Small intestine (tissue), 7 donors: ENCODE measurements at regions not wholly inside any gene's neighbourhood (a gene's known extent, or its start where the extent isn't known, plus 50 kb on each side); places are given as distances from the start of the nearest gene placed in this dataset.

ENCODE experiments used
- DNase-seq, 2 donors: peaks; one replicate each; pipeline versions ENCODE4 v3.0.0 to v3.0.0-alpha.2; 2013
- FAIRE-seq: peaks from 2 replicates; lab custom pipeline; 2012; peaks lifted over from hg19 to GRCh38; lab: Jason Lieb, UNC
- H3K27ac ChIP-seq, 3 donors: one replicate each; pipeline ENCODE4 v1.5.1; 2013; ENCODE audit warnings: low read length in 2 of 3, mild to moderate bottlenecking in 2 of 3, control low read depth in 1 of 3, inconsistent platforms in 1 of 3, low read depth in 1 of 3, moderate library complexity in 1 of 3
- H3K27me3 ChIP-seq, 3 donors: one replicate each; pipeline ENCODE4 v1.6.1; 2013; ENCODE audit warnings: low read length in 3 of 3, inconsistent platforms in 1 of 3; ENCODE audit not compliant: control insufficient read depth in 3 of 3, insufficient read depth in 3 of 3
- H3K36me3 ChIP-seq, 3 donors: one replicate each; pipeline ENCODE4 v1.6.1; 2013; ENCODE audit warnings: low read length in 3 of 3, inconsistent platforms in 1 of 3, low read depth in 1 of 3, mild to moderate bottlenecking in 1 of 3, moderate library complexity in 1 of 3; ENCODE audit not compliant: control insufficient read depth in 3 of 3, insufficient read depth in 2 of 3
- H3K4me1 ChIP-seq, 3 donors: one replicate each; pipeline ENCODE4 v1.6.1; 2013; ENCODE audit warnings: low read length in 2 of 3, inconsistent platforms in 1 of 3, low read depth in 1 of 3, mild to moderate bottlenecking in 1 of 3, moderate library complexity in 1 of 3; ENCODE audit not compliant: control insufficient read depth in 3 of 3, insufficient read depth in 2 of 3
- H3K4me3 ChIP-seq, 3 donors: one replicate each; pipeline ENCODE4 v1.5.1; 2013; ENCODE audit warnings: low read length in 3 of 3, control low read depth in 1 of 3, inconsistent platforms in 1 of 3, low read depth in 1 of 3, mild to moderate bottlenecking in 1 of 3, moderate library complexity in 1 of 3
- H3K9me3 ChIP-seq, 2 donors: one replicate each; pipeline ENCODE4 v1.6.1; 2013; ENCODE audit warnings: low read depth in 1 of 2, low read length in 1 of 2; ENCODE audit not compliant: control insufficient read depth in 2 of 2, insufficient read depth in 1 of 2
- WGBS, 3 donors: extraction: QIAGEN DNeasy Blood & Tissue Kit; methylation state at CpG; one replicate each; pipeline ENCODE4 v1.1.7; 2013; 5-methylcytosine and 5-hydroxymethylcytosine counted together
- donor health status: healthy with polysubstance abuse.
- donor health status: control.
- donor health status: control.
- donor health status: Bipolar disorder and iron deficiency.
- donor health status: healthy.

- Histone ChIP-seq H3K9me3 (no peaks in the 10 kb centered on the region), H3K36me3 (no peaks in the 10 kb centered on the region), H3K4me1 (no peaks in the 10 kb centered on the region), H3K4me3 (no peak overlapping the region), H3K27me3 (no peaks in the 10 kb centered on the region), H3K27ac (no peak overlapping the region)
- FAIRE-seq (no peak), DNase-seq (no peak)
- WGBS, 3 donors, result 95 to 100% (median 100%) methylated on average over 1 of the region's 1 CpG
Measured at GRCh38 chr6:14646371-14646770, 528.8 kb downstream of the CD83 start.

- H3K27ac ChIP-seq, result no peak overlapping the region
- H3K27me3 ChIP-seq, result no peaks in the 10 kb centered on the region
- FAIRE-seq (no peak), DNase-seq (no peak)
- WGBS, 3 donors, result 85 to 95% (median 94%) methylated on average over 6 of the region's 6 CpGs
- no peaks in the 10 kb centered on the region for H3K4me1 ChIP-seq
- H3K4me3 ChIP-seq, result no peak overlapping the region
- H3K9me3 ChIP-seq, result no peaks in the 10 kb centered on the region
- no peaks in the 10 kb centered on the region for H3K36me3 ChIP-seq
Measured at GRCh38 chr6:14647357-14647756, 529.8 kb downstream of the CD83 start.

- DNase-seq, result no peak
- no peaks in the 10 kb centered on the region for H3K9me3 ChIP-seq
- no peaks in the 10 kb centered on the region for H3K36me3 ChIP-seq
- peaks cover 0 to 4% (median 0%) of the 10 kb centered on the region in 3 donors for H3K4me1 ChIP-seq
- H3K27ac ChIP-seq, result no peak overlapping the region
- no peak for FAIRE-seq
- no peak overlapping the region for H3K4me3 ChIP-seq
- no peaks in the 10 kb centered on the region for H3K27me3 ChIP-seq
Measured at GRCh38 chr6:14652536-14652935, 535.0 kb downstream of the CD83 start.

- FAIRE-seq (no peak), DNase-seq (no peak)
- H3K27me3 ChIP-seq, result no peaks in the 10 kb centered on the region
- H3K27ac ChIP-seq, result no peak overlapping the region
- 65 to 85% (median 79%) methylated on average over 16 of the region's 16 CpGs for WGBS, 3 donors
- H3K36me3 ChIP-seq, result no peaks in the 10 kb centered on the region
- peaks cover 0 to 4% (median 0%) of the 10 kb centered on the region in 3 donors for H3K4me1 ChIP-seq
- H3K4me3 ChIP-seq, result no peak overlapping the region
- H3K9me3 ChIP-seq, result no peaks in the 10 kb centered on the region
Measured at GRCh38 chr6:14655201-14656061, 537.9 kb downstream of the CD83 start.

GRCh38 chr6:14656078-14656521 lies 538.5 kb downstream of the CD83 start:
- 29 to 50% (median 37%) methylated on average over 4 of the region's 4 CpGs for WGBS, 3 donors
- no peak overlapping the region for H3K4me3 ChIP-seq

GRCh38 chr6:14656649-14657048 lies 539.1 kb downstream of the CD83 start:
- Histone ChIP-seq H3K27me3 (no peaks in the 10 kb centered on the region), H3K9me3 (no peaks in the 10 kb centered on the region), H3K4me1 (peaks cover 0 to 4% (median 3%) of the 10 kb centered on the region in 3 donors), H3K36me3 (no peaks in the 10 kb centered on the region), H3K4me3 (no peak overlapping the region), H3K27ac (peak overlapping the region in 1 of 3 donors; percentile 38)
- FAIRE-seq (no peak), DNase-seq (no peak)
- WGBS, 3 donors, result 49 to 70% (median 60%) methylated on average over 4 of the region's 4 CpGs

More at GRCh38 chr6:14656078-14656521, 538.5 kb downstream of the CD83 start:
- no peaks in the 10 kb centered on the region for H3K36me3 ChIP-seq
- peaks cover 0 to 4% (median 3%) of the 10 kb centered on the region in 3 donors for H3K4me1 ChIP-seq
- no peak for FAIRE-seq
- H3K27me3 ChIP-seq, result no peaks in the 10 kb centered on the region
- H3K9me3 ChIP-seq, result no peaks in the 10 kb centered on the region
- no peak overlapping the region for H3K27ac ChIP-seq
- no peak for DNase-seq

GRCh38 chr6:14658030-14658429 lies 540.5 kb downstream of the CD83 start:
- Histone ChIP-seq H3K4me3 (no peak overlapping the region), H3K27ac (no peak overlapping the region), H3K36me3 (no peaks in the 10 kb centered on the region), H3K9me3 (no peaks in the 10 kb centered on the region), H3K4me1 (peaks cover 0 to 4% (median 3%) of the 10 kb centered on the region in 3 donors), H3K27me3 (no peaks in the 10 kb centered on the region)
- 86 to 90% (median 88%) methylated on average over 2 of the region's 2 CpGs for WGBS, 3 donors
- DNase-seq (no peak), FAIRE-seq (no peak)

- Histone ChIP-seq H3K27me3 (no peaks in the 10 kb centered on the region), H3K36me3 (no peaks in the 10 kb centered on the region), H3K27ac (no peak overlapping the region), H3K4me3 (no peak overlapping the region), H3K4me1 (peaks cover 0 to 4% (median 3%) of the 10 kb centered on the region in 3 donors), H3K9me3 (no peaks in the 10 kb centered on the region)
- FAIRE-seq (no peak), DNase-seq (no peak)
- 68 to 84% (median 72%) methylated on average over 6 of the region's 6 CpGs for WGBS, 3 donors
Measured at GRCh38 chr6:14658886-14659561, 541.5 kb downstream of the CD83 start.
